ENCODE measurements at regions not wholly inside any gene's neighbourhood (a gene's known extent, or its start where the extent isn't known, plus 50 kb on each side); places are given as distances from the start of the nearest gene placed in this dataset.
"Not testable (repeated sequence)": the region's sequence is repeated elsewhere in the genome, so short reads cannot be mapped to it uniquely, and the experiment has no call there.

- H4K8ac ChIP-seq (ENCODE audit: low read depth, low read length); H3K4me1 ChIP-seq (ENCODE audit: control insufficient read depth in 2 of 2, insufficient read depth in 1 of 2, low read depth in 1 of 2, low read length in 2 of 2); H3K14ac ChIP-seq (ENCODE audit: low read length); H2AK5ac ChIP-seq (ENCODE audit: low read depth, low read length); H3K18ac ChIP-seq (ENCODE audit: low read length); H3K79me1 ChIP-seq (ENCODE audit: low read depth, low read length); H2BK15ac ChIP-seq (ENCODE audit: low read length); H3K9ac ChIP-seq (ENCODE audit: low read depth, low read length, poor library complexity); H3K4ac ChIP-seq (ENCODE audit: low read length); H3K27ac ChIP-seq (replicated peaks; ENCODE audit: low read length); H4K91ac ChIP-seq (ENCODE audit: low read depth, low read length, poor library complexity); H3K27me3 ChIP-seq (ENCODE audit: control insufficient read depth in 3 of 3, insufficient read depth in 3 of 3, low read depth in 1 of 3, low read length in 3 of 3); H2AFZ ChIP-seq (ENCODE audit: low read length); H3K23ac ChIP-seq (ENCODE audit: low read depth, low read length, poor library complexity); DNase-seq (ENCODE audit: low spot score); H3K9me3 ChIP-seq (replicated peaks in 1 of 2; ENCODE audit: control insufficient read depth in 2 of 2, insufficient read depth in 1 of 2, low read depth in 1 of 2, low read length in 2 of 2); H2BK120ac ChIP-seq (ENCODE audit: low read depth, low read length); H3K4me2 ChIP-seq (ENCODE audit: insufficient read depth, low read length, poor library complexity, severe bottlenecking); H3K36me3 ChIP-seq (replicated peaks in 1 of 2; ENCODE audit: control insufficient read depth in 2 of 2, insufficient read depth in 2 of 2, low read length in 2 of 2); H3K4me3 ChIP-seq (ENCODE audit: low read length in 2 of 2); H2BK5ac ChIP-seq (ENCODE audit: low read length); H2BK12ac ChIP-seq (ENCODE audit: low read length): not testable (repeated sequence)
- no CpG with 5 or more reads among the region's 5 CpGs for WGBS, 2 donors (ENCODE audit: extremely low coverage in 2 of 2, insufficient read length in 2 of 2, insufficient replicate concordance in 1 of 2)
Observed at GRCh38 chr6:60723935-60724334, 1562.1 kb downstream of the KHDRBS2 start.

- Histone ChIP-seq H2BK12ac (ENCODE audit: low read length) (no peak overlapping the region), H3K27ac (replicated peaks; ENCODE audit: low read length) (no peak overlapping the region), H2BK5ac (ENCODE audit: low read length) (no peak overlapping the region), H2AK5ac (ENCODE audit: low read depth, low read length) (no peak overlapping the region), H3K9me3 (replicated peaks in 1 of 2; ENCODE audit: control insufficient read depth in 2 of 2, insufficient read depth in 1 of 2, low read depth in 1 of 2, low read length in 2 of 2) (no peaks in the 10 kb centered on the region), H3K9ac (ENCODE audit: low read depth, low read length, poor library complexity) (no peak overlapping the region), H2BK120ac (ENCODE audit: low read depth, low read length) (no peak overlapping the region), H3K4me2 (ENCODE audit: insufficient read depth, low read length, poor library complexity, severe bottlenecking) (no peak overlapping the region), H4K91ac (ENCODE audit: low read depth, low read length, poor library complexity) (no peak overlapping the region), H4K8ac (ENCODE audit: low read depth, low read length) (no peak overlapping the region), H3K36me3 (replicated peaks in 1 of 2; ENCODE audit: control insufficient read depth in 2 of 2, insufficient read depth in 2 of 2, low read length in 2 of 2) (no peaks in the 10 kb centered on the region), H3K14ac (ENCODE audit: low read length) (no peak overlapping the region), H3K27me3 (ENCODE audit: control insufficient read depth in 3 of 3, insufficient read depth in 3 of 3, low read depth in 1 of 3, low read length in 3 of 3) (no peaks in the 10 kb centered on the region), H3K4me1 (ENCODE audit: control insufficient read depth in 2 of 2, insufficient read depth in 1 of 2, low read depth in 1 of 2, low read length in 2 of 2) (no peaks in the 10 kb centered on the region), H3K18ac (ENCODE audit: low read length) (peak overlapping the region; percentile 57), H2BK15ac (ENCODE audit: low read length) (no peak overlapping the region), H3K79me1 (ENCODE audit: low read depth, low read length) (peaks cover 2% of the 10 kb centered on the region), H2AFZ (ENCODE audit: low read length) (no peak overlapping the region), H3K23ac (ENCODE audit: low read depth, low read length, poor library complexity) (no peak overlapping the region), H3K4me3 (ENCODE audit: low read length in 2 of 2) (no peak overlapping the region), H3K4ac (ENCODE audit: low read length) (no peak overlapping the region)
- WGBS, 2 donors (ENCODE audit: extremely low coverage in 2 of 2, insufficient read length in 2 of 2, insufficient replicate concordance in 1 of 2): no CpG with 5 or more reads among the region's 4 CpGs
- no peak for DNase-seq (ENCODE audit: low spot score)
Observed at GRCh38 chr6:60695232-60695631, 1590.8 kb downstream of the KHDRBS2 start.

GRCh38 chr6:60687085-60687484, 1598.9 kb downstream of the KHDRBS2 start:
- no peak overlapping the region for H2BK15ac ChIP-seq (ENCODE audit: low read length)
- H2BK12ac ChIP-seq (ENCODE audit: low read length): no peak overlapping the region
- H3K18ac ChIP-seq (ENCODE audit: low read length): no peak overlapping the region
- no peak overlapping the region for H2AK5ac ChIP-seq (ENCODE audit: low read depth, low read length)
- no peak overlapping the region for H2BK120ac ChIP-seq (ENCODE audit: low read depth, low read length)
- H2AFZ ChIP-seq (ENCODE audit: low read length): no peak overlapping the region
- H3K4ac ChIP-seq (ENCODE audit: low read length): no peak overlapping the region
- no peak overlapping the region for H3K14ac ChIP-seq (ENCODE audit: low read length)
- no peak overlapping the region for H4K8ac ChIP-seq (ENCODE audit: low read depth, low read length)
- no peaks in the 10 kb centered on the region for H3K79me1 ChIP-seq (ENCODE audit: low read depth, low read length)
- no peaks in the 10 kb centered on the region for H3K4me1 ChIP-seq (ENCODE audit: control insufficient read depth in 2 of 2, insufficient read depth in 1 of 2, low read depth in 1 of 2, low read length in 2 of 2)
- H3K9ac ChIP-seq (ENCODE audit: low read depth, low read length, poor library complexity): no peak overlapping the region
- no peak overlapping the region for H3K23ac ChIP-seq (ENCODE audit: low read depth, low read length, poor library complexity)
- no peak overlapping the region for H2BK5ac ChIP-seq (ENCODE audit: low read length)
- H3K4me3 ChIP-seq (ENCODE audit: low read length in 2 of 2): no peak overlapping the region
- H4K91ac ChIP-seq (ENCODE audit: low read depth, low read length, poor library complexity): no peak overlapping the region
- DNase-seq (ENCODE audit: low spot score): no peak
- no peaks in the 10 kb centered on the region for H3K27me3 ChIP-seq (ENCODE audit: control insufficient read depth in 3 of 3, insufficient read depth in 3 of 3, low read depth in 1 of 3, low read length in 3 of 3)
- no peak overlapping the region for H3K27ac ChIP-seq (replicated peaks; ENCODE audit: low read length)
- H3K9me3 ChIP-seq (replicated peaks in 1 of 2; ENCODE audit: control insufficient read depth in 2 of 2, insufficient read depth in 1 of 2, low read depth in 1 of 2, low read length in 2 of 2): no peaks in the 10 kb centered on the region
- WGBS, 2 donors (ENCODE audit: extremely low coverage in 2 of 2, insufficient read length in 2 of 2, insufficient replicate concordance in 1 of 2): no CpG with 5 or more reads among the region's 1 CpG
- H3K4me2 ChIP-seq (ENCODE audit: insufficient read depth, low read length, poor library complexity, severe bottlenecking): no peak overlapping the region
- no peaks in the 10 kb centered on the region for H3K36me3 ChIP-seq (replicated peaks in 1 of 2; ENCODE audit: control insufficient read depth in 2 of 2, insufficient read depth in 2 of 2, low read length in 2 of 2)

- Histone ChIP-seq H3K4me3 (ENCODE audit: low read length in 2 of 2) (no peak overlapping the region), H3K79me1 (ENCODE audit: low read depth, low read length) (no peaks in the 10 kb centered on the region), H4K91ac (ENCODE audit: low read depth, low read length, poor library complexity) (no peak overlapping the region), H4K8ac (ENCODE audit: low read depth, low read length) (no peak overlapping the region), H3K27ac (replicated peaks; ENCODE audit: low read length) (no peak overlapping the region), H3K4me2 (ENCODE audit: insufficient read depth, low read length, poor library complexity, severe bottlenecking) (no peak overlapping the region), H3K14ac (ENCODE audit: low read length) (no peak overlapping the region), H2BK15ac (ENCODE audit: low read length) (no peak overlapping the region), H3K23ac (ENCODE audit: low read depth, low read length, poor library complexity) (no peak overlapping the region), H3K36me3 (replicated peaks in 1 of 2; ENCODE audit: control insufficient read depth in 2 of 2, insufficient read depth in 2 of 2, low read length in 2 of 2) (no peaks in the 10 kb centered on the region), H3K27me3 (ENCODE audit: control insufficient read depth in 3 of 3, insufficient read depth in 3 of 3, low read depth in 1 of 3, low read length in 3 of 3) (no peaks in the 10 kb centered on the region), H3K18ac (ENCODE audit: low read length) (no peak overlapping the region), H2BK120ac (ENCODE audit: low read depth, low read length) (no peak overlapping the region), H2AFZ (ENCODE audit: low read length) (no peak overlapping the region), H3K4me1 (ENCODE audit: control insufficient read depth in 2 of 2, insufficient read depth in 1 of 2, low read depth in 1 of 2, low read length in 2 of 2) (no peaks in the 10 kb centered on the region), H3K9me3 (replicated peaks in 1 of 2; ENCODE audit: control insufficient read depth in 2 of 2, insufficient read depth in 1 of 2, low read depth in 1 of 2, low read length in 2 of 2) (no peaks in the 10 kb centered on the region), H2BK5ac (ENCODE audit: low read length) (no peak overlapping the region), H3K9ac (ENCODE audit: low read depth, low read length, poor library complexity) (no peak overlapping the region), H3K4ac (ENCODE audit: low read length) (no peak overlapping the region), H2AK5ac (ENCODE audit: low read depth, low read length) (no peak overlapping the region), H2BK12ac (ENCODE audit: low read length) (no peak overlapping the region)
- DNase-seq (ENCODE audit: low spot score): no peak
Observed at GRCh38 chr6:60681806-60682205, 1604.2 kb downstream of the KHDRBS2 start.

Measured in neuronal stem cell (in vitro differentiated cells).